ENCODE measurements at regions not wholly inside any gene's neighbourhood (a gene's known extent, or its start where the extent isn't known, plus 50 kb on each side); places are given as distances from the start of the nearest gene placed in this dataset.

- TF ChIP-seq SMAD1 (IDR thresholded peaks at IDR 0.05; ENCODE audit: low read depth, partially characterized antibody) (no peak), SPI1 (IDR thresholded peaks at IDR 0.05; ENCODE audit: borderline replicate concordance, insufficient read depth, low read depth, low read length) (no peak), USF2 (IDR thresholded peaks at IDR 0.05; ENCODE audit: borderline replicate concordance, low read depth, low read length) (no peak), JUNB (IDR thresholded peaks at IDR 0.05) (no peak), CTCF (IDR thresholded peaks at IDR 0.05 in 2 of 3, conservative IDR thresholded peaks at IDR 0.05 in 1 of 3; ENCODE audit: control insufficient read depth in 2 of 3, extremely low read depth in 1 of 3, insufficient read depth in 1 of 3, low read depth in 3 of 3, low read length in 3 of 3) (no peak), SP1 (IDR thresholded peaks at IDR 0.05; ENCODE audit: low read depth, low read length) (no peak), POLR2AphosphoS2 (IDR thresholded peaks at IDR 0.05; ENCODE audit: low read depth, low read length) (no peak), RFX5 (IDR thresholded peaks at IDR 0.05; ENCODE audit: low read depth, low read length) (no peak), POLR2AphosphoS5 (IDR thresholded peaks at IDR 0.05; ENCODE audit: low read length) (no peak), ZBTB33 (IDR thresholded peaks at IDR 0.05) (no peak), EGR1 (IDR thresholded peaks at IDR 0.05; ENCODE audit: borderline replicate concordance in 1 of 2, low read depth in 2 of 2, low read length in 2 of 2) (no peak), POLR2A (IDR thresholded peaks at IDR 0.05; ENCODE audit: low read depth, low read length) (no peak)
Measured at GRCh38 chr18:41639218-41639617, 315.8 kb upstream of the PIK3C3 start.

Measured in GM12878 (cell line).